ENCODE measurements at regions not wholly inside any gene's neighbourhood (a gene's known extent, or its start where the extent isn't known, plus 50 kb on each side); places are given as distances from the start of the nearest gene placed in this dataset.
"Not testable (repeated sequence)": the region's sequence is repeated elsewhere in the genome, so short reads cannot be mapped to it uniquely, and the experiment has no call there.

GRCh38 chr6:74488726-74489125, 717.1 kb downstream of the COL12A1 start:
- TF ChIP-seq, protein P1, sequence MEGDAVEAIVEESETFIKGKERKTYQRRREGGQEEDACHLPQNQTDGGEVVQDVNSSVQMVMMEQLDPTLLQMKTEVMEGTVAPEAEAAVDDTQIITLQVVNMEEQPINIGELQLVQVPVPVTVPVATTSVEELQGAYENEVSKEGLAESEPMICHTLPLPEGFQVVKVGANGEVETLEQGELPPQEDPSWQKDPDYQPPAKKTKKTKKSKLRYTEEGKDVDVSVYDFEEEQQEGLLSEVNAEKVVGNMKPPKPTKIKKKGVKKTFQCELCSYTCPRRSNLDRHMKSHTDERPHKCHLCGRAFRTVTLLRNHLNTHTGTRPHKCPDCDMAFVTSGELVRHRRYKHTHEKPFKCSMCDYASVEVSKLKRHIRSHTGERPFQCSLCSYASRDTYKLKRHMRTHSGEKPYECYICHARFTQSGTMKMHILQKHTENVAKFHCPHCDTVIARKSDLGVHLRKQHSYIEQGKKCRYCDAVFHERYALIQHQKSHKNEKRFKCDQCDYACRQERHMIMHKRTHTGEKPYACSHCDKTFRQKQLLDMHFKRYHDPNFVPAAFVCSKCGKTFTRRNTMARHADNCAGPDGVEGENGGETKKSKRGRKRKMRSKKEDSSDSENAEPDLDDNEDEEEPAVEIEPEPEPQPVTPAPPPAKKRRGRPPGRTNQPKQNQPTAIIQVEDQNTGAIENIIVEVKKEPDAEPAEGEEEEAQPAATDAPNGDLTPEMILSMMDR (IDR thresholded peaks at IDR 0.05; ENCODE audit: insufficient read depth, low read depth, low read length), result not testable (repeated sequence)
- TF ChIP-seq EZH2 (IDR thresholded peaks at IDR 0.05; ENCODE audit: insufficient read depth, low read length), result not testable (repeated sequence)

All from astrocyte (in vitro differentiated cells and primary cell).